GM12878 (cell line): ENCODE measurements at regions not wholly inside any gene's neighbourhood (a gene's known extent, or its start where the extent isn't known, plus 50 kb on each side); places are given as distances from the start of the nearest gene placed in this dataset.

Experiments
- BRCA1 ChIP-seq: IDR thresholded peaks from 2 replicates; pipeline ENCODE4 v1.6.1; 2011; ENCODE audit warnings: low read depth, low read length, improper control_type of control experiment
- EZH2 ChIP-seq: IDR thresholded peaks from 2 replicates; pipeline ENCODE4 v1.6.1; 2012; ENCODE audit warnings: low read depth, mild to moderate bottlenecking, control low read depth, inconsistent platforms, low read length, borderline replicate concordance; ENCODE audit not compliant: control insufficient read depth
- HCFC1 ChIP-seq: fragments of 150-350 bp; IDR thresholded peaks from 2 replicates; pipeline ENCODE4 v1.6.1; 2014; ENCODE audit warnings: low read length
- IKZF1 ChIP-seq: fragments of 450-650 bp; conservative IDR thresholded peaks from 2 replicates; pipeline ENCODE4 v1.6.1; 2017; ENCODE audit warnings: antibody characterized with exemption, mild to moderate bottlenecking
- RAD21 ChIP-seq: IDR thresholded peaks from 2 replicates; pipeline ENCODE4 v1.6.1; 2011; ENCODE audit warnings: mild to moderate bottlenecking, low read depth, low read length, moderate library complexity; ENCODE audit not compliant: insufficient read depth
- RB1 ChIP-seq: fragments of 450-650 bp; formaldehyde crosslinking; IDR thresholded peaks from 2 replicates; pipeline ENCODE4 v1.6.1; 2017; ENCODE audit warnings: mild to moderate bottlenecking, borderline replicate concordance
- SMAD5 ChIP-seq: IDR thresholded peaks from 2 replicates; pipeline ENCODE4 v1.6.1; 2016; ENCODE audit warnings: antibody characterized with exemption, low read depth
- SRF ChIP-seq, 2 experiments: IDR thresholded peaks; 2 replicates each; pipeline ENCODE4 v1.6.1; 2011; ENCODE audit warnings: low read depth in 2 of 2, low read length in 2 of 2, mild to moderate bottlenecking in 1 of 2, moderate library complexity in 1 of 2
- SUZ12 ChIP-seq: fragments of 200-600 bp; sonication (generic); IDR thresholded peaks from one replicate; pipeline ENCODE4 v1.6.1; 2018; ENCODE audit warnings: antibody characterized with exemption, mild to moderate bottlenecking; ENCODE audit not compliant: unreplicated experiment
- TCF3 ChIP-seq: IDR thresholded peaks from 2 replicates; pipeline ENCODE4 v1.6.1; 2012; ENCODE audit warnings: low read depth, mild to moderate bottlenecking, low read length, borderline replicate concordance; ENCODE audit not compliant: insufficient read depth
- YY1 ChIP-seq: IDR thresholded peaks from 2 replicates; pipeline ENCODE4 v1.6.1; 2011; ENCODE audit warnings: low read depth, mild to moderate bottlenecking, low read length
- ZNF24 ChIP-seq: fragments of 450-650 bp; IDR thresholded peaks from 2 replicates; pipeline ENCODE4 v1.6.1; 2017; ENCODE audit warnings: antibody characterized with exemption, mild to moderate bottlenecking
- TF ChIP-seq, protein P1 (sequence below): fragments of 450-650 bp; IDR thresholded peaks from 2 replicates; pipeline ENCODE4 v1.6.1; 2017; ENCODE audit warnings: mild to moderate bottlenecking, moderate library complexity
- TF ChIP-seq, protein P2 (sequence below): fragments of 450-650 bp; IDR thresholded peaks from 2 replicates; pipeline ENCODE4 v1.6.1; 2017; ENCODE audit warnings: mild to moderate bottlenecking, moderate library complexity
- TF ChIP-seq, protein P3 (sequence below): IDR thresholded peaks from 2 replicates; pipeline ENCODE4 v1.6.1; 2012; ENCODE audit warnings: low read depth, low read length, improper control_type of control experiment
- TF ChIP-seq, protein P4 (sequence below): IDR thresholded peaks from 2 replicates; pipeline ENCODE4 v1.6.1; 2012; ENCODE audit warnings: low read depth, low read length, improper control_type of control experiment
- TF ChIP-seq, protein P5 (sequence below): fragments of 450-650 bp; IDR thresholded peaks from 2 replicates; pipeline ENCODE4 v1.6.1; 2017; ENCODE audit warnings: mild to moderate bottlenecking

DNA sequence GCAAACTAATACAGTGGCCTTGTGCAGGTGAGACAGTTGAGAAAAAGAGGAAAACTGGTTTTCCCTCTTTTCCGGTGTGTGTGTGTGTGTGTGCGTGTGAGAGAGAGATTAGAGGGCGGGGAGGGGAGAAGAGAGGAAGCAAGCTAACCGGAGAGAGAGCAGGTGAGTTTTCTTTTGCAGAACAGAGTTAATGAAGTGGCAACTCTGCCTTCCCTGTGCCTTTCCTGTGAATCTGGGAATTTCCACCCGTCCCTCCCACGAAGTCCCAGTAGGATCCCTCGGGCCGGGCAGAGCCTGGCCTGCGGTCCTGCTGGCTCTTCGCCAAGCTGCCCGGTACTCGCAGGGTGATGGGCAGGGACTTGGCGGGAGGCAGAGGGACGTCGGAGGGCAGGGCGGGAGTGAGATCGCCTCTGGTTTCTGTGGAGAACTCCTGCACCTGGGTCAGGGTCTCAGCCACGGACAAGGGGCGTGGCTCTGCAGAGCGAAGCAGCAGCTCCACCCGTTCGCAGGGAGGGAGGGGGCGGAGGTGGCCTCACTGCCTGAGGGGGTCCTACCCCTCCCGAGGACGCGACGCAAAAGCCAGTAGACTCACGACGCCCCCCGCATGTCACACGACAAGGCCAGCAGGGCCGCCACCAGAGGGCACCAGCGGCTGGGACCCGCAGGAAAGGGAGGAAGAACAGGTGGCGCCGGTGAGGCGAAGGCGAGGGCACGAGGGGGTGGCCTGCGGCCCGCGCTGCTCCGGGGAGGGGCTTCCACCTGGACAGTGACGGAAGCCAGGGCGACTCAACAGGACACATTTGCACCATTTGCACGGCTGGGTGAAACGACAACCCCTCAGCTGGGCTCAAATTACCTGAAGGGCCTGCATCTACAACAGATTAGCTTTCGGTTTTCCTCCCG lies 51.2 kb upstream of the RNF182 start (continued):
- TF ChIP-seq, protein P1, sequence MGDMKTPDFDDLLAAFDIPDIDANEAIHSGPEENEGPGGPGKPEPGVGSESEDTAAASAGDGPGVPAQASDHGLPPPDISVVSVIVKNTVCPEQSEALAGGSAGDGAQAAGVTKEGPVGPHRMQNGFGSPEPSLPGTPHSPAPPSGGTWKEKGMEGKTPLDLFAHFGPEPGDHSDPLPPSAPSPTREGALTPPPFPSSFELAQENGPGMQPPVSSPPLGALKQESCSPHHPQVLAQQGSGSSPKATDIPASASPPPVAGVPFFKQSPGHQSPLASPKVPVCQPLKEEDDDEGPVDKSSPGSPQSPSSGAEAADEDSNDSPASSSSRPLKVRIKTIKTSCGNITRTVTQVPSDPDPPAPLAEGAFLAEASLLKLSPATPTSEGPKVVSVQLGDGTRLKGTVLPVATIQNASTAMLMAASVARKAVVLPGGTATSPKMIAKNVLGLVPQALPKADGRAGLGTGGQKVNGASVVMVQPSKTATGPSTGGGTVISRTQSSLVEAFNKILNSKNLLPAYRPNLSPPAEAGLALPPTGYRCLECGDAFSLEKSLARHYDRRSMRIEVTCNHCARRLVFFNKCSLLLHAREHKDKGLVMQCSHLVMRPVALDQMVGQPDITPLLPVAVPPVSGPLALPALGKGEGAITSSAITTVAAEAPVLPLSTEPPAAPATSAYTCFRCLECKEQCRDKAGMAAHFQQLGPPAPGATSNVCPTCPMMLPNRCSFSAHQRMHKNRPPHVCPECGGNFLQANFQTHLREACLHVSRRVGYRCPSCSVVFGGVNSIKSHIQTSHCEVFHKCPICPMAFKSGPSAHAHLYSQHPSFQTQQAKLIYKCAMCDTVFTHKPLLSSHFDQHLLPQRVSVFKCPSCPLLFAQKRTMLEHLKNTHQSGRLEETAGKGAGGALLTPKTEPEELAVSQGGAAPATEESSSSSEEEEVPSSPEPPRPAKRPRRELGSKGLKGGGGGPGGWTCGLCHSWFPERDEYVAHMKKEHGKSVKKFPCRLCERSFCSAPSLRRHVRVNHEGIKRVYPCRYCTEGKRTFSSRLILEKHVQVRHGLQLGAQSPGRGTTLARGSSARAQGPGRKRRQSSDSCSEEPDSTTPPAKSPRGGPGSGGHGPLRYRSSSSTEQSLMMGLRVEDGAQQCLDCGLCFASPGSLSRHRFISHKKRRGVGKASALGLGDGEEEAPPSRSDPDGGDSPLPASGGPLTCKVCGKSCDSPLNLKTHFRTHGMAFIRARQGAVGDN: no peak
- no peak for TF ChIP-seq EZH2
- TF ChIP-seq RAD21: peak; percentile 67
- TF ChIP-seq YY1: peak; percentile 35; the same call in 1 of the 2 replicates
- TF ChIP-seq IKZF1: peak; percentile 29; the same call in 1 of the 2 replicates
- TF ChIP-seq, protein P2, sequence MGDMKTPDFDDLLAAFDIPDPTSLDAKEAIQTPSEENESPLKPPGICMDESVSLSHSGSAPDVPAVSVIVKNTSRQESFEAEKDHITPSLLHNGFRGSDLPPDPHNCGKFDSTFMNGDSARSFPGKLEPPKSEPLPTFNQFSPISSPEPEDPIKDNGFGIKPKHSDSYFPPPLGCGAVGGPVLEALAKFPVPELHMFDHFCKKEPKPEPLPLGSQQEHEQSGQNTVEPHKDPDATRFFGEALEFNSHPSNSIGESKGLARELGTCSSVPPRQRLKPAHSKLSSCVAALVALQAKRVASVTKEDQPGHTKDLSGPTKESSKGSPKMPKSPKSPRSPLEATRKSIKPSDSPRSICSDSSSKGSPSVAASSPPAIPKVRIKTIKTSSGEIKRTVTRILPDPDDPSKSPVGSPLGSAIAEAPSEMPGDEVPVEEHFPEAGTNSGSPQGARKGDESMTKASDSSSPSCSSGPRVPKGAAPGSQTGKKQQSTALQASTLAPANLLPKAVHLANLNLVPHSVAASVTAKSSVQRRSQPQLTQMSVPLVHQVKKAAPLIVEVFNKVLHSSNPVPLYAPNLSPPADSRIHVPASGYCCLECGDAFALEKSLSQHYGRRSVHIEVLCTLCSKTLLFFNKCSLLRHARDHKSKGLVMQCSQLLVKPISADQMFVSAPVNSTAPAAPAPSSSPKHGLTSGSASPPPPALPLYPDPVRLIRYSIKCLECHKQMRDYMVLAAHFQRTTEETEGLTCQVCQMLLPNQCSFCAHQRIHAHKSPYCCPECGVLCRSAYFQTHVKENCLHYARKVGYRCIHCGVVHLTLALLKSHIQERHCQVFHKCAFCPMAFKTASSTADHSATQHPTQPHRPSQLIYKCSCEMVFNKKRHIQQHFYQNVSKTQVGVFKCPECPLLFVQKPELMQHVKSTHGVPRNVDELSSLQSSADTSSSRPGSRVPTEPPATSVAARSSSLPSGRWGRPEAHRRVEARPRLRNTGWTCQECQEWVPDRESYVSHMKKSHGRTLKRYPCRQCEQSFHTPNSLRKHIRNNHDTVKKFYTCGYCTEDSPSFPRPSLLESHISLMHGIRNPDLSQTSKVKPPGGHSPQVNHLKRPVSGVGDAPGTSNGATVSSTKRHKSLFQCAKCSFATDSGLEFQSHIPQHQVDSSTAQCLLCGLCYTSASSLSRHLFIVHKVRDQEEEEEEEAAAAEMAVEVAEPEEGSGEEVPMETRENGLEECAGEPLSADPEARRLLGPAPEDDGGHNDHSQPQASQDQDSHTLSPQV: no peak
- TF ChIP-seq, protein P3, sequence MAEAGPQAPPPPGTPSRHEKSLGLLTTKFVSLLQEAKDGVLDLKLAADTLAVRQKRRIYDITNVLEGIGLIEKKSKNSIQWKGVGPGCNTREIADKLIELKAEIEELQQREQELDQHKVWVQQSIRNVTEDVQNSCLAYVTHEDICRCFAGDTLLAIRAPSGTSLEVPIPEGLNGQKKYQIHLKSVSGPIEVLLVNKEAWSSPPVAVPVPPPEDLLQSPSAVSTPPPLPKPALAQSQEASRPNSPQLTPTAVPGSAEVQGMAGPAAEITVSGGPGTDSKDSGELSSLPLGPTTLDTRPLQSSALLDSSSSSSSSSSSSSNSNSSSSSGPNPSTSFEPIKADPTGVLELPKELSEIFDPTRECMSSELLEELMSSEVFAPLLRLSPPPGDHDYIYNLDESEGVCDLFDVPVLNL: no peak
- TF ChIP-seq BRCA1: no peak
- TF ChIP-seq, protein P4, sequence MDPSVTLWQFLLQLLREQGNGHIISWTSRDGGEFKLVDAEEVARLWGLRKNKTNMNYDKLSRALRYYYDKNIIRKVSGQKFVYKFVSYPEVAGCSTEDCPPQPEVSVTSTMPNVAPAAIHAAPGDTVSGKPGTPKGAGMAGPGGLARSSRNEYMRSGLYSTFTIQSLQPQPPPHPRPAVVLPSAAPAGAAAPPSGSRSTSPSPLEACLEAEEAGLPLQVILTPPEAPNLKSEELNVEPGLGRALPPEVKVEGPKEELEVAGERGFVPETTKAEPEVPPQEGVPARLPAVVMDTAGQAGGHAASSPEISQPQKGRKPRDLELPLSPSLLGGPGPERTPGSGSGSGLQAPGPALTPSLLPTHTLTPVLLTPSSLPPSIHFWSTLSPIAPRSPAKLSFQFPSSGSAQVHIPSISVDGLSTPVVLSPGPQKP: no peak
- TF ChIP-seq ZNF24: no peak
- TF ChIP-seq, protein P5, sequence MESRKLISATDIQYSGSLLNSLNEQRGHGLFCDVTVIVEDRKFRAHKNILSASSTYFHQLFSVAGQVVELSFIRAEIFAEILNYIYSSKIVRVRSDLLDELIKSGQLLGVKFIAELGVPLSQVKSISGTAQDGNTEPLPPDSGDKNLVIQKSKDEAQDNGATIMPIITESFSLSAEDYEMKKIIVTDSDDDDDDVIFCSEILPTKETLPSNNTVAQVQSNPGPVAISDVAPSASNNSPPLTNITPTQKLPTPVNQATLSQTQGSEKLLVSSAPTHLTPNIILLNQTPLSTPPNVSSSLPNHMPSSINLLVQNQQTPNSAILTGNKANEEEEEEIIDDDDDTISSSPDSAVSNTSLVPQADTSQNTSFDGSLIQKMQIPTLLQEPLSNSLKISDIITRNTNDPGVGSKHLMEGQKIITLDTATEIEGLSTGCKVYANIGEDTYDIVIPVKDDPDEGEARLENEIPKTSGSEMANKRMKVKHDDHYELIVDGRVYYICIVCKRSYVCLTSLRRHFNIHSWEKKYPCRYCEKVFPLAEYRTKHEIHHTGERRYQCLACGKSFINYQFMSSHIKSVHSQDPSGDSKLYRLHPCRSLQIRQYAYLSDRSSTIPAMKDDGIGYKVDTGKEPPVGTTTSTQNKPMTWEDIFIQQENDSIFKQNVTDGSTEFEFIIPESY: no peak
- TF ChIP-seq SRF (IDR thresholded peaks at IDR 0.05; ENCODE audit: low read depth in 2 of 2, low read length in 2 of 2): no peak
- peak; percentile 93 for TF ChIP-seq TCF3
- TF ChIP-seq HCFC1: no peak
- no peak for TF ChIP-seq RB1
- TF ChIP-seq SMAD5: no peak
- TF ChIP-seq SUZ12: no peak
